Activated CD8-positive, alpha-beta T cell treated with anti-CD3 and anti-CD28 coated beads for 36 hours (primary cell): ENCODE measurements at regions not wholly inside any gene's neighbourhood (a gene's known extent, or its start where the extent isn't known, plus 50 kb on each side); places are given as distances from the start of the nearest gene placed in this dataset.

Experiments used
- ATAC-seq: fragments of 200-7000 bp; cut with Tn5 transposase; one replicate; pipeline ENCODE4 v1.10.0; 2021; ENCODE audit warnings: mild to moderate bottlenecking, moderate library complexity
- CTCF ChIA-PET: fragments of 350-600 bp; sonication (Branson Sonifier 250); formaldehyde crosslinking; loops from one replicate; lab custom pipeline; 2021; ENCODE audit warnings: antibody characterized with exemption; lab: Charles Lee
- POLR2A ChIA-PET: fragments of 350-600 bp; sonication (Branson Sonifier 250); formaldehyde crosslinking; loops from one replicate; lab custom pipeline; 2021; ENCODE audit warnings: antibody characterized with exemption; lab: Charles Lee
- DNase-seq: peaks from one replicate; pipeline ENCODE4 v3.0.0-alpha.2; 2020
- H3K27ac Mint-ChIP-seq: one replicate; pipeline ENCODE4 v1.8.0; 2021; ENCODE audit warnings: mild to moderate bottlenecking, mixed read lengths
- H3K27me3 Mint-ChIP-seq: one replicate; pipeline ENCODE4 v1.8.0; 2021; ENCODE audit warnings: mixed read lengths
- H3K36me3 Mint-ChIP-seq: one replicate; pipeline ENCODE4 v1.8.0; 2021; ENCODE audit warnings: low read depth, mixed read lengths
- H3K4me1 Mint-ChIP-seq: one replicate; pipeline ENCODE4 v1.8.0; 2021; ENCODE audit warnings: low read depth, mixed read lengths
- H3K4me3 Mint-ChIP-seq: one replicate; pipeline ENCODE4 v1.8.0; 2021; ENCODE audit warnings: mild to moderate bottlenecking, moderate library complexity, mixed read lengths
- H3K9me3 Mint-ChIP-seq: one replicate; pipeline ENCODE4 v1.8.0; 2021; ENCODE audit warnings: mixed read lengths
- CTCF ChIP-seq: fragments of 200-600 bp; IDR thresholded peaks from one replicate; pipeline ENCODE4 v1.8.0; 2022; ENCODE audit warnings: antibody characterized with exemption, mild to moderate bottlenecking
- intact Hi-C: fragments of 100-400 bp; cut with micrococcal nuclease; formaldehyde crosslinking; loops from one replicate; pipeline ENCODE4 v1.10.0; 2022

- no peaks in the 10 kb centered on the region for H3K27me3 Mint-ChIP-seq
- POLR2A ChIA-PET, result no interaction called here
- no peak for ATAC-seq
- H3K36me3 Mint-ChIP-seq, result no peaks in the 10 kb centered on the region
- H3K4me3 Mint-ChIP-seq, result no peak overlapping the region
- CTCF ChIA-PET, result no interaction called here
- H3K27ac Mint-ChIP-seq, result no peak overlapping the region
- no peak for TF ChIP-seq CTCF
- H3K9me3 Mint-ChIP-seq, result peaks cover 4% of the 10 kb centered on the region
- no peak for DNase-seq
- intact Hi-C loops, result no loop called here
- no peaks in the 10 kb centered on the region for H3K4me1 Mint-ChIP-seq
Measured at GRCh38 chr6:19033683-19034082, 646.5 kb downstream of the RNF144B start.

GRCh38 chr6:19034986-19035385 lies 647.8 kb downstream of the RNF144B start:
- CTCF ChIA-PET, result no interaction called here
- POLR2A ChIA-PET, result no interaction called here

GRCh38 chr6:19035461-19036195 lies 648.5 kb downstream of the RNF144B start:
- no peak for TF ChIP-seq CTCF
- H3K27me3 Mint-ChIP-seq, result no peaks in the 10 kb centered on the region
- H3K36me3 Mint-ChIP-seq, result no peaks in the 10 kb centered on the region
- POLR2A ChIA-PET, result no interaction called here
- CTCF ChIA-PET, result no interaction called here
- no peaks in the 10 kb centered on the region for H3K4me1 Mint-ChIP-seq
- intact Hi-C loops, result no loop called here
- H3K4me3 Mint-ChIP-seq, result no peak overlapping the region
- peaks cover 3% of the 10 kb centered on the region for H3K9me3 Mint-ChIP-seq
- no peak for ATAC-seq
- DNase-seq, result no peak
- H3K27ac Mint-ChIP-seq, result no peak overlapping the region

More at GRCh38 chr6:19034986-19035385, 647.8 kb downstream of the RNF144B start:
- Mint-ChIP-seq H3K4me3 (no peak overlapping the region), H3K9me3 (peaks cover 3% of the 10 kb centered on the region), H3K4me1 (no peaks in the 10 kb centered on the region), H3K27ac (no peak overlapping the region), H3K36me3 (no peaks in the 10 kb centered on the region), H3K27me3 (no peaks in the 10 kb centered on the region)
- TF ChIP-seq CTCF, result no peak
- DNase-seq (no peak), ATAC-seq (no peak)
- intact Hi-C loops, result no loop called here

GRCh38 chr6:19036196-19036555 lies 649.0 kb downstream of the RNF144B start:
- ATAC-seq (no peak), DNase-seq (no peak)
- ChIA-PET CTCF (no interaction called here), POLR2A (no interaction called here)
- Mint-ChIP-seq H3K27me3 (no peaks in the 10 kb centered on the region), H3K4me1 (no peaks in the 10 kb centered on the region), H3K36me3 (no peaks in the 10 kb centered on the region), H3K9me3 (peaks cover 3% of the 10 kb centered on the region), H3K27ac (no peak overlapping the region), H3K4me3 (no peak overlapping the region)
- TF ChIP-seq CTCF, result no peak
- intact Hi-C loops, result no loop called here

GRCh38 chr6:19037607-19038006 lies 650.5 kb downstream of the RNF144B start:
- no peaks in the 10 kb centered on the region for H3K27me3 Mint-ChIP-seq
- H3K27ac Mint-ChIP-seq, result no peak overlapping the region
- ChIA-PET CTCF (no interaction called here), POLR2A (no interaction called here)
- TF ChIP-seq CTCF, result no peak
- H3K36me3 Mint-ChIP-seq, result no peaks in the 10 kb centered on the region
- H3K4me1 Mint-ChIP-seq, result no peaks in the 10 kb centered on the region
- intact Hi-C loops, result no loop called here
- DNase-seq, result no peak
- no peak overlapping the region for H3K4me3 Mint-ChIP-seq
- ATAC-seq, result no peak
- H3K9me3 Mint-ChIP-seq, result peaks cover 2% of the 10 kb centered on the region
